AG04449 (cell line): ENCODE measurements at regions not wholly inside any gene's neighbourhood (a gene's known extent, or its start where the extent isn't known, plus 50 kb on each side); places are given as distances from the start of the nearest gene placed in this dataset.

Experiments used
- CTCF ChIA-PET: fragments of 350-600 bp; formaldehyde crosslinking; extraction: SDS; loops from one replicate; lab custom pipeline; 2021; ENCODE audit warnings: antibody characterized with exemption; lab: Yijun Ruan, JAX
- POLR2A ChIA-PET: fragments of 400-600, 350-600 bp; formaldehyde crosslinking; extraction: SDS; loops from one replicate; lab custom pipeline; 2020; ENCODE audit warnings: antibody characterized with exemption, inconsistent platforms; lab: Yijun Ruan, JAX
- DNase-seq: peaks from one replicate; pipeline ENCODE4 v3.0.0-alpha.2; 2010; ENCODE audit warnings: low read depth, low spot score
- H3K4me3 ChIP-seq: 2 replicates; pipeline ENCODE4 v1.5.1; 2011; ENCODE audit warnings: low read depth, mild to moderate bottlenecking, control low read depth, low read length
- CTCF ChIP-seq: IDR thresholded peaks from one replicate; pipeline ENCODE4 v1.5.1; 2011; ENCODE audit warnings: mild to moderate bottlenecking, moderate library complexity, low read length, control low read depth, inconsistent platforms; ENCODE audit not compliant: insufficient read depth; ENCODE audit errors: missing control alignments

- no peak overlapping the region for H3K4me3 ChIP-seq
- DNase-seq = no peak
- ChIA-PET POLR2A (no interaction called here), CTCF (no interaction called here)
- no peak for TF ChIP-seq CTCF
Observed at GRCh38 chr1:182735343-182735742, 51.0 kb upstream of the RGS8 start.

GRCh38 chr1:182739545-182739944 is 50.0 kb upstream of the NPL start:
- POLR2A ChIA-PET = no interaction called here
- no peak for TF ChIP-seq CTCF
- CTCF ChIA-PET = interaction anchor here (1.9 kb wide), 1 partner anchor 139 kb away, joined by 4 read pairs; no protein-coding TSS in a partner anchor
- DNase-seq = no peak
- H3K4me3 ChIP-seq = no peak overlapping the region
